Liver (tissue), 2 donors: ENCODE measurements at regions not wholly inside any gene's neighbourhood (a gene's known extent, or its start where the extent isn't known, plus 50 kb on each side); places are given as distances from the start of the nearest gene placed in this dataset.

Source experiments
- CTCF ChIP-seq: fragments of 150-350 bp; IDR thresholded peaks from 2 replicates; pipeline ENCODE4 v1.5.1; 2017; ENCODE audit warnings: improper control_type of control experiment, low read depth, low read length; ENCODE audit not compliant: missing input control
- TF ChIP-seq, protein P1 (sequence below): IDR thresholded peaks from 2 replicates; pipeline ENCODE4 v1.6.1; 2016; ENCODE audit warnings: antibody characterized with exemption, mild to moderate bottlenecking
- donor health status: healthy.

- no peak for TF ChIP-seq CTCF
- TF ChIP-seq, protein P1, sequence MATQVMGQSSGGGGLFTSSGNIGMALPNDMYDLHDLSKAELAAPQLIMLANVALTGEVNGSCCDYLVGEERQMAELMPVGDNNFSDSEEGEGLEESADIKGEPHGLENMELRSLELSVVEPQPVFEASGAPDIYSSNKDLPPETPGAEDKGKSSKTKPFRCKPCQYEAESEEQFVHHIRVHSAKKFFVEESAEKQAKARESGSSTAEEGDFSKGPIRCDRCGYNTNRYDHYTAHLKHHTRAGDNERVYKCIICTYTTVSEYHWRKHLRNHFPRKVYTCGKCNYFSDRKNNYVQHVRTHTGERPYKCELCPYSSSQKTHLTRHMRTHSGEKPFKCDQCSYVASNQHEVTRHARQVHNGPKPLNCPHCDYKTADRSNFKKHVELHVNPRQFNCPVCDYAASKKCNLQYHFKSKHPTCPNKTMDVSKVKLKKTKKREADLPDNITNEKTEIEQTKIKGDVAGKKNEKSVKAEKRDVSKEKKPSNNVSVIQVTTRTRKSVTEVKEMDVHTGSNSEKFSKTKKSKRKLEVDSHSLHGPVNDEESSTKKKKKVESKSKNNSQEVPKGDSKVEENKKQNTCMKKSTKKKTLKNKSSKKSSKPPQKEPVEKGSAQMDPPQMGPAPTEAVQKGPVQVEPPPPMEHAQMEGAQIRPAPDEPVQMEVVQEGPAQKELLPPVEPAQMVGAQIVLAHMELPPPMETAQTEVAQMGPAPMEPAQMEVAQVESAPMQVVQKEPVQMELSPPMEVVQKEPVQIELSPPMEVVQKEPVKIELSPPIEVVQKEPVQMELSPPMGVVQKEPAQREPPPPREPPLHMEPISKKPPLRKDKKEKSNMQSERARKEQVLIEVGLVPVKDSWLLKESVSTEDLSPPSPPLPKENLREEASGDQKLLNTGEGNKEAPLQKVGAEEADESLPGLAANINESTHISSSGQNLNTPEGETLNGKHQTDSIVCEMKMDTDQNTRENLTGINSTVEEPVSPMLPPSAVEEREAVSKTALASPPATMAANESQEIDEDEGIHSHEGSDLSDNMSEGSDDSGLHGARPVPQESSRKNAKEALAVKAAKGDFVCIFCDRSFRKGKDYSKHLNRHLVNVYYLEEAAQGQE: no peak
Observed at GRCh38 chr4:30160140-30160539, 560.0 kb upstream of the PCDH7 start.
